ENCODE measurements at regions not wholly inside any gene's neighbourhood (a gene's known extent, or its start where the extent isn't known, plus 50 kb on each side); places are given as distances from the start of the nearest gene placed in this dataset.

- Histone ChIP-seq H3K79me2 (ENCODE audit: insufficient read depth, low read depth, low read length) (no peaks in the 10 kb centered on the region), H3K9me2 (ENCODE audit: insufficient read depth, low read length) (no peaks in the 10 kb centered on the region)
- TF ChIP-seq EZH2phosphoT487 (IDR thresholded peaks at IDR 0.05; ENCODE audit: borderline replicate concordance, low read depth, low read length) = no peak
- TF ChIP-seq, protein P1, sequence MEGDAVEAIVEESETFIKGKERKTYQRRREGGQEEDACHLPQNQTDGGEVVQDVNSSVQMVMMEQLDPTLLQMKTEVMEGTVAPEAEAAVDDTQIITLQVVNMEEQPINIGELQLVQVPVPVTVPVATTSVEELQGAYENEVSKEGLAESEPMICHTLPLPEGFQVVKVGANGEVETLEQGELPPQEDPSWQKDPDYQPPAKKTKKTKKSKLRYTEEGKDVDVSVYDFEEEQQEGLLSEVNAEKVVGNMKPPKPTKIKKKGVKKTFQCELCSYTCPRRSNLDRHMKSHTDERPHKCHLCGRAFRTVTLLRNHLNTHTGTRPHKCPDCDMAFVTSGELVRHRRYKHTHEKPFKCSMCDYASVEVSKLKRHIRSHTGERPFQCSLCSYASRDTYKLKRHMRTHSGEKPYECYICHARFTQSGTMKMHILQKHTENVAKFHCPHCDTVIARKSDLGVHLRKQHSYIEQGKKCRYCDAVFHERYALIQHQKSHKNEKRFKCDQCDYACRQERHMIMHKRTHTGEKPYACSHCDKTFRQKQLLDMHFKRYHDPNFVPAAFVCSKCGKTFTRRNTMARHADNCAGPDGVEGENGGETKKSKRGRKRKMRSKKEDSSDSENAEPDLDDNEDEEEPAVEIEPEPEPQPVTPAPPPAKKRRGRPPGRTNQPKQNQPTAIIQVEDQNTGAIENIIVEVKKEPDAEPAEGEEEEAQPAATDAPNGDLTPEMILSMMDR (conservative IDR thresholded peaks at IDR 0.05; ENCODE audit: low read length) = no peak
Observed at GRCh38 chr3:7947930-7948329, 553.7 kb upstream of the LMCD1 start.

GRCh38 chr3:7950890-7951289, 550.7 kb upstream of the LMCD1 start:
- Histone ChIP-seq H3K36me3 (ENCODE audit: insufficient read depth, low read length) (no peaks in the 10 kb centered on the region), H3K4me1 (ENCODE audit: insufficient read depth, low read length, poor library complexity, severe bottlenecking) (no peaks in the 10 kb centered on the region), H4K20me1 (ENCODE audit: insufficient read depth, low read length) (no peaks in the 10 kb centered on the region), H3K4me2 (ENCODE audit: low read length) (no peak overlapping the region), H3K79me2 (ENCODE audit: insufficient read depth, low read depth, low read length) (no peaks in the 10 kb centered on the region), H3K9me3 (ENCODE audit: low read length) (no peaks in the 10 kb centered on the region), H3K4me3 (ENCODE audit: low read depth, low read length, poor library complexity, severe bottlenecking) (no peak overlapping the region), H3K9me2 (ENCODE audit: insufficient read depth, low read length) (no peaks in the 10 kb centered on the region), H2AFZ (ENCODE audit: low read length) (no peak overlapping the region), H3K27ac (ENCODE audit: low read depth, low read length, poor library complexity, severe bottlenecking) (no peak overlapping the region)
- ChIA-PET CTCF (ENCODE audit: unreplicated experiment) (no interaction called here), POLR2A (interaction anchor here (1.4 kb wide), 1 partner anchor 24 kb away, joined by 3 read pairs; no protein-coding TSS in a partner anchor)
- DNase-seq (ENCODE audit: low spot score) = no peak
- intact Hi-C loops (cut with micrococcal nuclease; ENCODE audit: unreplicated experiment) = no loop called here
- TF ChIP-seq, protein P1 (conservative IDR thresholded peaks at IDR 0.05; ENCODE audit: low read length) = no peak
- TF ChIP-seq EZH2phosphoT487 (IDR thresholded peaks at IDR 0.05; ENCODE audit: borderline replicate concordance, low read depth, low read length) = no peak
- BruUV-seq (replicated peaks) = no TSS peak

More at GRCh38 chr3:7947930-7948329, 553.7 kb upstream of the LMCD1 start:
- intact Hi-C loops (cut with micrococcal nuclease; ENCODE audit: unreplicated experiment) = no loop called here
- CTCF ChIA-PET (ENCODE audit: unreplicated experiment) = no interaction called here
- no peaks in the 10 kb centered on the region for H3K9me3 ChIP-seq (ENCODE audit: low read length)
- H3K36me3 ChIP-seq (ENCODE audit: insufficient read depth, low read length) = no peaks in the 10 kb centered on the region
- no peak overlapping the region for H3K27ac ChIP-seq (ENCODE audit: low read depth, low read length, poor library complexity, severe bottlenecking)
- DNase-seq (ENCODE audit: low spot score) = no peak
- no peaks in the 10 kb centered on the region for H4K20me1 ChIP-seq (ENCODE audit: insufficient read depth, low read length)
- no peak overlapping the region for H2AFZ ChIP-seq (ENCODE audit: low read length)
- no peaks in the 10 kb centered on the region for H3K4me1 ChIP-seq (ENCODE audit: insufficient read depth, low read length, poor library complexity, severe bottlenecking)
- POLR2A ChIA-PET = no interaction called here
- no peak overlapping the region for H3K4me3 ChIP-seq (ENCODE audit: low read depth, low read length, poor library complexity, severe bottlenecking)
- H3K4me2 ChIP-seq (ENCODE audit: low read length) = no peak overlapping the region
- BruUV-seq (replicated peaks) = no TSS peak

DNA sequence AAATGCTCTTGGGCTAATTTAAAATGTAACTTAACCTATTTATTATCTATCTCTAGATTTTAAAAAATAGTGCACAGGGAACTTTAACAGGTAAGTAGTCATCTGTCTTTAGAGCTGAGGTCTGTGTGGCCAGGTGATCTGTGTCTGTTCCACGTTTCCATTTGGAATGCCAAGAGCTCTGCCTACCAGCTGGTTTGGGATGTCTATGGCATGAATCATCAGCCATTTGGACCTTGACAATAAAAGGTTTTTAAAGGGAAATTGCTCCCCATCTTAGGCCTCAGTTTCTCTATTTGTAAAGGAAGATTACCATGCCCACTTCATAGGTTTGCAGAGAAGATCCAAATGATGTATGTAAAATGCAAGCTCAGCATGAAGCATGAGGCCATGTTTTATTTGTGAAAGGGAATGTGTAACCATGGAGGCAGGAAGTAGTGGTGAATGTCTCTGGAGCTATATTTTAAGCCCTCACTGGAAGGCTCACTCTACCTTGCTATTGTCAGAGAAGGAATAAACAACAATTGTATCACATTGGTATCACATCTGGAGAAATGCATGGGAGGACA, 548.1 kb upstream of the LMCD1 start:
- Histone ChIP-seq H3K27ac (ENCODE audit: low read depth, low read length, poor library complexity, severe bottlenecking) (no peak overlapping the region), H2AFZ (ENCODE audit: low read length) (no peak overlapping the region), H3K9me3 (ENCODE audit: low read length) (no peaks in the 10 kb centered on the region), H3K4me3 (ENCODE audit: low read depth, low read length, poor library complexity, severe bottlenecking) (no peak overlapping the region), H3K4me2 (ENCODE audit: low read length) (no peak overlapping the region), H3K36me3 (ENCODE audit: insufficient read depth, low read length) (no peaks in the 10 kb centered on the region), H3K9me2 (ENCODE audit: insufficient read depth, low read length) (no peaks in the 10 kb centered on the region), H4K20me1 (ENCODE audit: insufficient read depth, low read length) (no peaks in the 10 kb centered on the region), H3K79me2 (ENCODE audit: insufficient read depth, low read depth, low read length) (no peaks in the 10 kb centered on the region), H3K4me1 (ENCODE audit: insufficient read depth, low read length, poor library complexity, severe bottlenecking) (no peaks in the 10 kb centered on the region)
- ChIA-PET POLR2A (no interaction called here), CTCF (ENCODE audit: unreplicated experiment) (no interaction called here)
- TF ChIP-seq EZH2phosphoT487 (IDR thresholded peaks at IDR 0.05; ENCODE audit: borderline replicate concordance, low read depth, low read length) = no peak
- no peak for DNase-seq (ENCODE audit: low spot score)
- no TSS peak for BruUV-seq (replicated peaks)
- intact Hi-C loops (cut with micrococcal nuclease; ENCODE audit: unreplicated experiment) = no loop called here

Measured in OCI-LY7 (cell line).